ENCODE measurements at regions not wholly inside any gene's neighbourhood (a gene's known extent, or its start where the extent isn't known, plus 50 kb on each side); places are given as distances from the start of the nearest gene placed in this dataset.

- FAIRE-seq: no peak
- DNase-seq (ENCODE audit: low read depth): no peak
- no peaks in the 10 kb centered on the region for H3K27me3 ChIP-seq (ENCODE audit: control insufficient read depth, insufficient read depth, low read length)
- no peaks in the 10 kb centered on the region for H3K36me3 ChIP-seq (ENCODE audit: control insufficient read depth, insufficient read depth, low read length)
- no peak for TF ChIP-seq CTCF (IDR thresholded peaks at IDR 0.05; ENCODE audit: insufficient read depth, low read length, severe bottlenecking)
- H3K4me3 ChIP-seq (ENCODE audit: low read depth, low read length): no peak overlapping the region
These were observed 700.7 kb downstream of the PCDH18 start for GRCh38 chr4:136831553-136831952.

GRCh38 chr4:136829280-136829679 lies 703.0 kb downstream of the PCDH18 start:
- FAIRE-seq (no peak), DNase-seq (ENCODE audit: low read depth) (no peak)
- no peak for TF ChIP-seq CTCF (IDR thresholded peaks at IDR 0.05; ENCODE audit: insufficient read depth, low read length, severe bottlenecking)
- Histone ChIP-seq H3K27me3 (ENCODE audit: control insufficient read depth, insufficient read depth, low read length) (no peaks in the 10 kb centered on the region), H3K4me3 (ENCODE audit: low read depth, low read length) (no peak overlapping the region), H3K36me3 (ENCODE audit: control insufficient read depth, insufficient read depth, low read length) (no peaks in the 10 kb centered on the region)

- Histone ChIP-seq H3K36me3 (ENCODE audit: control insufficient read depth, insufficient read depth, low read length) (no peaks in the 10 kb centered on the region), H3K4me3 (ENCODE audit: low read depth, low read length) (no peak overlapping the region), H3K27me3 (ENCODE audit: control insufficient read depth, insufficient read depth, low read length) (no peaks in the 10 kb centered on the region)
- FAIRE-seq (no peak), DNase-seq (ENCODE audit: low read depth) (no peak)
- TF ChIP-seq CTCF (IDR thresholded peaks at IDR 0.05; ENCODE audit: insufficient read depth, low read length, severe bottlenecking): no peak
These were observed 709.3 kb downstream of the PCDH18 start for GRCh38 chr4:136823020-136823419.

GRCh38 chr4:136818811-136819330 lies 713.4 kb downstream of the PCDH18 start:
- H3K36me3 ChIP-seq (ENCODE audit: control insufficient read depth, insufficient read depth, low read length): no peaks in the 10 kb centered on the region
- FAIRE-seq: no peak
- DNase-seq (ENCODE audit: low read depth): peak; percentile 1
- H3K4me3 ChIP-seq (ENCODE audit: low read depth, low read length): no peak overlapping the region
- H3K27me3 ChIP-seq (ENCODE audit: control insufficient read depth, insufficient read depth, low read length): no peaks in the 10 kb centered on the region
- TF ChIP-seq CTCF (IDR thresholded peaks at IDR 0.05; ENCODE audit: insufficient read depth, low read length, severe bottlenecking): no peak

- no peak for DNase-seq (ENCODE audit: low read depth)
- no peak for TF ChIP-seq CTCF (IDR thresholded peaks at IDR 0.05; ENCODE audit: insufficient read depth, low read length, severe bottlenecking)
These were observed 720.0 kb downstream of the PCDH18 start for GRCh38 chr4:136812100-136812880.

More at GRCh38 chr4:136812100-136812880, 720.0 kb downstream of the PCDH18 start:
- no peak for FAIRE-seq
- Histone ChIP-seq H3K36me3 (ENCODE audit: control insufficient read depth, insufficient read depth, low read length) (no peaks in the 10 kb centered on the region), H3K27me3 (ENCODE audit: control insufficient read depth, insufficient read depth, low read length) (no peaks in the 10 kb centered on the region), H3K4me3 (ENCODE audit: low read depth, low read length) (no peak overlapping the region)
